ENCODE measurements at regions not wholly inside any gene's neighbourhood (a gene's known extent, or its start where the extent isn't known, plus 50 kb on each side); places are given as distances from the start of the nearest gene placed in this dataset.

DNA sequence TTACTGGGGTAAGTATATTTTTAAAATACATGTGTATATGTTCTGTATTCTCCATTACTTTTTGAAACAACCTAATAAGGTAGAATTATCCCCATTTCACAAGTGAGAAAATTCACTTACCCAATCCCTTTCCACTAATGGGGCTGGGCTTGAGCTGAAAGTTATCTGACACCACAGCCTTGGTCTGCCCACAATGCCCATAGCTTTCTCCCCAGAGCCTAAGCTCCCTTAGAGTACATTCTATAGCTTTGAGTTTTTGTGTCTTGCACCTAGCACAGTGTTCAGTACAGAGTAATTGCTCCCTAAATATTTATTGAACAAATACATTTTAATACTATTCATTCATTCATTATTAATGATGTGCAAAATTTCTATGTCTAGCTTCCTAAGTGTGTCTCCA is 152.7 kb upstream of the RUNX1 start:
- intact Hi-C loops (cut with micrococcal nuclease) (loop anchor here (2.0 to 10.0 kb wide), 2 partner anchors 173 to 313 kb away; no protein-coding TSS in a partner anchor), dilution Hi-C loops (cut with MboI; ENCODE audit: extremely low pct_ligation_motif_present, low sequenced_read_pairs) (no loop called here)
- Histone ChIP-seq H4K20me1 (replicated peaks; ENCODE audit: control insufficient read depth, extremely low read depth, insufficient read depth, low read length) (no peaks in the 10 kb centered on the region), H3K9me3 (replicated peaks; ENCODE audit: control insufficient read depth, insufficient read depth, low read length) (no peaks in the 10 kb centered on the region), H3K27ac (ENCODE audit: insufficient read depth, low read depth, low read length) (no peak overlapping the region), H3K9me1 (replicated peaks; ENCODE audit: control insufficient read depth, extremely low read depth, insufficient read depth, low read length) (no peaks in the 10 kb centered on the region), H2AFZ (ENCODE audit: low read depth, low read length) (no peak overlapping the region), H3K9ac (replicated peaks; ENCODE audit: extremely low read depth, insufficient read depth, low read length) (no peak overlapping the region), H3K79me2 (ENCODE audit: control insufficient read depth, insufficient read depth, low read length) (no peaks in the 10 kb centered on the region), H3K36me3 (ENCODE audit: control insufficient read depth in 2 of 2, extremely low read depth in 1 of 2, insufficient read depth in 2 of 2, low read length in 2 of 2) (no peaks in the 10 kb centered on the region), H3K4me2 (ENCODE audit: insufficient read depth, low read length) (no peak overlapping the region), H3K4me3 (replicated peaks in 1 of 3; ENCODE audit: insufficient read depth in 1 of 3, low read depth in 1 of 3, low read length in 3 of 3) (no peak overlapping the region), H3K4me1 (ENCODE audit: control insufficient read depth, extremely low read depth, insufficient read depth, low read length) (peaks cover 41% of the 10 kb centered on the region), H3K27me3 (ENCODE audit: control insufficient read depth in 2 of 2, insufficient read depth in 2 of 2, low read length in 2 of 2) (no peaks in the 10 kb centered on the region)
- BruUV-seq (replicated peaks) = no TSS peak
- ChIA-PET CTCF (no interaction called here), POLR2A (no interaction called here)
- no peak for FAIRE-seq
- no peak for TF ChIP-seq GATA2 (IDR thresholded peaks at IDR 0.05; ENCODE audit: insufficient read depth, insufficient read length, low read depth, low read length)
- TF ChIP-seq, protein P1, sequence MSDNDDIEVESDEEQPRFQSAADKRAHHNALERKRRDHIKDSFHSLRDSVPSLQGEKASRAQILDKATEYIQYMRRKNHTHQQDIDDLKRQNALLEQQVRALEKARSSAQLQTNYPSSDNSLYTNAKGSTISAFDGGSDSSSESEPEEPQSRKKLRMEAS (IDR thresholded peaks at IDR 0.05; ENCODE audit: insufficient read depth, insufficient read length) = no peak
- TF ChIP-seq, protein P2, sequence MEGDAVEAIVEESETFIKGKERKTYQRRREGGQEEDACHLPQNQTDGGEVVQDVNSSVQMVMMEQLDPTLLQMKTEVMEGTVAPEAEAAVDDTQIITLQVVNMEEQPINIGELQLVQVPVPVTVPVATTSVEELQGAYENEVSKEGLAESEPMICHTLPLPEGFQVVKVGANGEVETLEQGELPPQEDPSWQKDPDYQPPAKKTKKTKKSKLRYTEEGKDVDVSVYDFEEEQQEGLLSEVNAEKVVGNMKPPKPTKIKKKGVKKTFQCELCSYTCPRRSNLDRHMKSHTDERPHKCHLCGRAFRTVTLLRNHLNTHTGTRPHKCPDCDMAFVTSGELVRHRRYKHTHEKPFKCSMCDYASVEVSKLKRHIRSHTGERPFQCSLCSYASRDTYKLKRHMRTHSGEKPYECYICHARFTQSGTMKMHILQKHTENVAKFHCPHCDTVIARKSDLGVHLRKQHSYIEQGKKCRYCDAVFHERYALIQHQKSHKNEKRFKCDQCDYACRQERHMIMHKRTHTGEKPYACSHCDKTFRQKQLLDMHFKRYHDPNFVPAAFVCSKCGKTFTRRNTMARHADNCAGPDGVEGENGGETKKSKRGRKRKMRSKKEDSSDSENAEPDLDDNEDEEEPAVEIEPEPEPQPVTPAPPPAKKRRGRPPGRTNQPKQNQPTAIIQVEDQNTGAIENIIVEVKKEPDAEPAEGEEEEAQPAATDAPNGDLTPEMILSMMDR (IDR thresholded peaks at IDR 0.05; ENCODE audit: extremely low read depth in 1 of 2, insufficient read depth in 1 of 2, low read depth in 1 of 2, low read length in 2 of 2) = no peak
- TF ChIP-seq EZH2 (IDR thresholded peaks at IDR 0.05; ENCODE audit: borderline replicate concordance, low read depth, low read length, severe bottlenecking) = no peak
- no peak for TF ChIP-seq POLR2AphosphoS5 (IDR thresholded peaks at IDR 0.05; ENCODE audit: insufficient read depth, low read depth, low read length)
- TF ChIP-seq FOS (IDR thresholded peaks at IDR 0.05; ENCODE audit: borderline replicate concordance, insufficient read depth, low read length) = no peak
- no peak for TF ChIP-seq MYC (IDR thresholded peaks at IDR 0.05; ENCODE audit: low read depth, low read length)
- TF ChIP-seq POLR2A (IDR thresholded peaks at IDR 0.05; ENCODE audit: low read depth, low read length) = no peak
- TF ChIP-seq JUN (IDR thresholded peaks at IDR 0.05; ENCODE audit: borderline replicate concordance, insufficient read depth, insufficient read length, low read depth) = no peak
- DNase-seq (ENCODE audit: low read depth, low spot score) = no peak

Measured in endothelial cell of umbilical vein (primary cell).